T-cell (primary cell): ENCODE measurements at regions not wholly inside any gene's neighbourhood (a gene's known extent, or its start where the extent isn't known, plus 50 kb on each side); places are given as distances from the start of the nearest gene placed in this dataset.

ENCODE experiments used
- ATAC-seq, 4 experiments: fragments of 200-7000 bp in 3 of 4; fragments of 150-1000 bp in 1 of 4; cut with Tn5 transposase; replicated peaks in 1 of 4; 1 replicate in 3 of 4; 2 replicates in 1 of 4; pipeline ENCODE4 v1.10.0; 2021; ENCODE audit warnings: moderate library complexity in 3 of 4, mild to moderate bottlenecking in 2 of 4, moderate number of reproducible peaks in 1 of 4
- CTCF ChIA-PET, 2 donors: fragments of 300-600 bp; sonication (Branson Sonifier 250); formaldehyde crosslinking; loops; one replicate each; lab custom pipeline; 2022; ENCODE audit warnings: antibody characterized with exemption in 2 of 2; lab: Charles Lee
- POLR2A ChIA-PET, 2 donors: fragments of 300-600 bp; sonication (Branson Sonifier 250); formaldehyde crosslinking; loops; one replicate each; lab custom pipeline; 2022; ENCODE audit warnings: antibody characterized with exemption in 2 of 2; lab: Charles Lee
- DNase-seq, 35 experiments: peaks; one replicate each; pipeline versions ENCODE4 v3.0.0 to v3.0.0-alpha.2; 2013 to 2023
- H3K27ac ChIP-seq: one replicate; pipeline ENCODE4 v1.5.1; 2013; ENCODE audit warnings: low read length
- H3K27me3 ChIP-seq, 2 experiments: replicated peaks in 1 of 2; 1 replicate in 1 of 2; 2 replicates in 1 of 2; pipeline versions ENCODE4 v1.6.1 to v1.7.0; 2013; ENCODE audit warnings: low read length in 1 of 2, mixed read lengths in 1 of 2; ENCODE audit not compliant: control insufficient read depth in 2 of 2, insufficient read depth in 2 of 2; ENCODE audit errors: extremely low read depth in 1 of 2
- H3K36me3 ChIP-seq, 2 donors: 1 replicate in 1 of 2; 2 replicates in 1 of 2; pipeline versions ENCODE4 v1.6.1 to v1.7.0; 2013; ENCODE audit warnings: low read length in 1 of 2; ENCODE audit not compliant: control insufficient read depth in 2 of 2, insufficient read depth in 1 of 2; ENCODE audit errors: extremely low read depth in 1 of 2
- H3K4me1 ChIP-seq, 2 experiments: 1 replicate in 1 of 2; 2 replicates in 1 of 2; pipeline versions ENCODE4 v1.6.1 to v1.7.0; 2013; ENCODE audit warnings: low read length in 2 of 2, mixed read lengths in 1 of 2; ENCODE audit not compliant: insufficient read depth in 2 of 2, control insufficient read depth in 1 of 2; ENCODE audit errors: extremely low read depth in 1 of 2
- H3K4me3 ChIP-seq, 2 donors: 1 replicate in 1 of 2; 2 replicates in 1 of 2; pipeline versions ENCODE4 v1.5.1 to v1.7.0; 2013; ENCODE audit warnings: mild to moderate bottlenecking in 2 of 2, low read length in 1 of 2, moderate library complexity in 1 of 2; ENCODE audit not compliant: control insufficient read depth in 1 of 2; ENCODE audit errors: extremely low read depth in 1 of 2
- H3K9me3 ChIP-seq: 2 replicates; pipeline ENCODE4 v1.7.0; 2013
- H3K27ac Mint-ChIP-seq, 2 donors: one replicate each; pipeline ENCODE4 v1.8.0; 2020 to 2021; ENCODE audit warnings: mild to moderate bottlenecking in 2 of 2, mixed read lengths in 2 of 2
- H3K27me3 Mint-ChIP-seq, 2 donors: one replicate each; pipeline ENCODE4 v1.8.0; 2021 to 2022; ENCODE audit warnings: mixed read lengths in 2 of 2
- H3K36me3 Mint-ChIP-seq: one replicate; pipeline ENCODE4 v1.8.0; 2021; ENCODE audit warnings: mixed read lengths
- H3K4me1 Mint-ChIP-seq, 3 donors: one replicate each; pipeline ENCODE4 v1.8.0; 2020 to 2022; ENCODE audit warnings: mixed read lengths in 3 of 3, mild to moderate bottlenecking in 1 of 3
- H3K4me3 Mint-ChIP-seq, 3 donors: one replicate each; pipeline ENCODE4 v1.8.0; 2020 to 2022; ENCODE audit warnings: mild to moderate bottlenecking in 3 of 3, mixed read lengths in 3 of 3, moderate library complexity in 3 of 3
- H3K9me3 Mint-ChIP-seq, 3 donors: one replicate each; pipeline ENCODE4 v1.8.0; 2020 to 2022; ENCODE audit warnings: mixed read lengths in 3 of 3
- WGBS: methylation state at CpG from one replicate; pipeline ENCODE4 v1.1.5; 2013; ENCODE audit warnings: missing lambda C conversion rate; ENCODE audit not compliant: insufficient coverage; 5-methylcytosine and 5-hydroxymethylcytosine counted together

DNA sequence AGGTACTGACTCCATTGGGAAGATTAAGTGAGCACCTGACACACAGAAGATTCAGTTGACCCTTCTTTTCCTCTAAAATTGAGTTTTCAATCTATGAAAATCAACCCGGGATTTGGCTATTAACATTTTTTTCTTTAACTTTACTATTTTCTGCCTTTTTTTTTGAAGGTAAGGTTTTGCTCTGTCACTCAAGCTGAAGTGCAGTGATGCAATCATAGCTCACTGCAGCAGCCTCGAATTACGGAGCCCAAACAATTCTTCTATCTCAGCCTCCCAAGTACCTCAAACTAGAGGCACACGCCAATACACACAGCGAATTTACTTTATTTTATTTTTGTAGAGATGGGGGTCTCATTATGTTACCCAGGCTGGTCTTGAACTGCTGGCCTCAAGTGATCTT lies 1029.5 kb downstream of the MCTP2 start:
- Mint-ChIP-seq H3K9me3 (no peaks in the 10 kb centered on the region), H3K27ac (no peak overlapping the region), H3K36me3 (no peaks in the 10 kb centered on the region), H3K4me1 (peaks cover 2 to 6% (median 3%) of the 10 kb centered on the region in 3 donors), H3K4me3 (no peak overlapping the region), H3K27me3 (peaks cover 31 to 38% of the 10 kb centered on the region in 2 donors)
- no CpG with 5 or more reads among the region's 5 CpGs for WGBS
- ChIA-PET CTCF (interaction anchor here in 1 of 2 donors (0.5 kb wide), 1 partner anchor 17 kb away, joined by 3 read pairs; no protein-coding TSS in a partner anchor), POLR2A (no interaction called here)
- no peak overlapping the region for H3K4me3 ChIP-seq
- DNase-seq (no peak), ATAC-seq (no peak)
- no peaks in the 10 kb centered on the region for H3K9me3 ChIP-seq
- H3K27me3 ChIP-seq, result peaks cover 3 to 6% of the 10 kb centered on the region in 2 experiments
- no peak overlapping the region for H3K27ac ChIP-seq
- H3K4me1 ChIP-seq, result no peaks in the 10 kb centered on the region
- no peaks in the 10 kb centered on the region for H3K36me3 ChIP-seq

GRCh38 chr15:95261546-95261945 lies 1030.2 kb downstream of the MCTP2 start:
- Mint-ChIP-seq H3K4me3 (no peak overlapping the region), H3K4me1 (peaks cover 2 to 6% (median 3%) of the 10 kb centered on the region in 3 donors), H3K27ac (no peak overlapping the region), H3K27me3 (peaks cover 31 to 36% of the 10 kb centered on the region in 2 donors), H3K9me3 (no peaks in the 10 kb centered on the region), H3K36me3 (no peaks in the 10 kb centered on the region)
- POLR2A ChIA-PET, result no interaction called here
- Histone ChIP-seq H3K27ac (no peak overlapping the region), H3K9me3 (no peaks in the 10 kb centered on the region), H3K4me1 (no peaks in the 10 kb centered on the region), H3K36me3 (no peaks in the 10 kb centered on the region), H3K27me3 (peaks cover 2 to 3% of the 10 kb centered on the region in 2 experiments), H3K4me3 (no peak overlapping the region)
- 40% methylated on average over 1 of the region's 3 CpGs for WGBS
- ATAC-seq (no peak), DNase-seq (no peak)
- CTCF ChIA-PET, result no interaction called here

- Histone ChIP-seq H3K27me3 (peaks cover 2 to 3% of the 10 kb centered on the region in 2 experiments), H3K36me3 (no peaks in the 10 kb centered on the region), H3K9me3 (no peaks in the 10 kb centered on the region), H3K4me3 (no peak overlapping the region), H3K27ac (no peak overlapping the region), H3K4me1 (no peaks in the 10 kb centered on the region)
- H3K4me1 Mint-ChIP-seq, result peaks cover 2 to 6% (median 3%) of the 10 kb centered on the region in 3 donors
- no peaks in the 10 kb centered on the region for H3K36me3 Mint-ChIP-seq
- ChIA-PET POLR2A (no interaction called here), CTCF (interaction anchor here in 1 of 2 donors (0.6 kb wide), 1 partner anchor 607 kb away, joined by 4 read pairs; no protein-coding TSS in a partner anchor)
- H3K27ac Mint-ChIP-seq, result no peak overlapping the region
- no peak for DNase-seq
- no peaks in the 10 kb centered on the region for H3K9me3 Mint-ChIP-seq
- H3K27me3 Mint-ChIP-seq, result peaks cover 29 to 32% of the 10 kb centered on the region in 2 donors
- WGBS, result 100% methylated on average over 1 of the region's 6 CpGs
- ATAC-seq, result no peak
- no peak overlapping the region for H3K4me3 Mint-ChIP-seq
Observed at GRCh38 chr15:95261968-95262367, 1030.6 kb downstream of the MCTP2 start.

- Histone ChIP-seq H3K9me3 (no peaks in the 10 kb centered on the region), H3K4me3 (no peak overlapping the region), H3K27ac (no peak overlapping the region), H3K36me3 (no peaks in the 10 kb centered on the region), H3K27me3 (peaks cover 2 to 3% of the 10 kb centered on the region in 2 experiments), H3K4me1 (no peaks in the 10 kb centered on the region)
- no peaks in the 10 kb centered on the region for H3K9me3 Mint-ChIP-seq
- CTCF ChIA-PET, result no interaction called here
- H3K27me3 Mint-ChIP-seq, result peaks cover 27 to 28% of the 10 kb centered on the region in 2 donors
- no peak for DNase-seq
- no CpG with 5 or more reads among the region's 6 CpGs for WGBS
- no peak overlapping the region for H3K27ac Mint-ChIP-seq
- H3K4me1 Mint-ChIP-seq, result peaks cover 2 to 6% (median 3%) of the 10 kb centered on the region in 3 donors
- no peak overlapping the region for H3K4me3 Mint-ChIP-seq
- no peak for ATAC-seq
- POLR2A ChIA-PET, result no interaction called here
- no peaks in the 10 kb centered on the region for H3K36me3 Mint-ChIP-seq
Observed at GRCh38 chr15:95262866-95263564, 1031.7 kb downstream of the MCTP2 start.

DNA sequence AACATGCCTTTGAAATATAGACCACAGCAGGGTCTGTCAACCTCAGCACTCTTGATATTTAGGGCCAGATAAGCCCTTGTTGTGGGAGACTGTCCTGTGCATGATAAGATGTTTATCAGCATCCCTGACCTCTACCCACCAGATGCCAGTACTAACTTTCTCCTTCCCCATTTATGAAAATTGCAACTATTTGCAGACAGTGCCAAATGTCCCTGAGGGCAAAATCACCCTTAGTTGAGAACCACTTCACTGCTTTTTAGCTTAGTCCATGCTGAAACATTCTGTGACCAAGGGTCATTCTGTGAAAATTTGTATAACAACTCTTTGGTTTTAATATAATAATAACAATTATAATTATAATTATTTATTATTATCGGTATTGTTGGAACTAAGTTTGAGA lies 1032.4 kb downstream of the MCTP2 start:
- ChIA-PET CTCF (no interaction called here), POLR2A (no interaction called here)
- Histone ChIP-seq H3K4me1 (no peaks in the 10 kb centered on the region), H3K36me3 (no peaks in the 10 kb centered on the region), H3K4me3 (no peak overlapping the region), H3K9me3 (no peaks in the 10 kb centered on the region), H3K27me3 (peaks cover 2 to 3% of the 10 kb centered on the region in 2 experiments), H3K27ac (no peak overlapping the region)
- Mint-ChIP-seq H3K4me1 (peaks cover 2 to 6% (median 3%) of the 10 kb centered on the region in 3 donors), H3K9me3 (no peaks in the 10 kb centered on the region), H3K27ac (no peak overlapping the region), H3K4me3 (no peak overlapping the region), H3K36me3 (no peaks in the 10 kb centered on the region), H3K27me3 (peaks cover 26% of the 10 kb centered on the region in 2 donors)
- DNase-seq, result no peak
- ATAC-seq, result no peak
- no CpG with 5 or more reads among the region's 1 CpG for WGBS

- no peak for DNase-seq
- ChIA-PET CTCF (no interaction called here), POLR2A (no interaction called here)
- H3K4me3 Mint-ChIP-seq, result no peak overlapping the region
- Histone ChIP-seq H3K27ac (no peak overlapping the region), H3K4me3 (no peak overlapping the region), H3K4me1 (no peaks in the 10 kb centered on the region), H3K36me3 (no peaks in the 10 kb centered on the region), H3K27me3 (peaks cover 0 to 2% of the 10 kb centered on the region in 2 experiments), H3K9me3 (no peaks in the 10 kb centered on the region)
- no peaks in the 10 kb centered on the region for H3K9me3 Mint-ChIP-seq
- peaks cover 10 to 14% of the 10 kb centered on the region in 2 donors for H3K27me3 Mint-ChIP-seq
- no peaks in the 10 kb centered on the region for H3K36me3 Mint-ChIP-seq
- no peak overlapping the region for H3K27ac Mint-ChIP-seq
- WGBS, result no CpG with 5 or more reads among the region's 3 CpGs
- no peaks in the 10 kb centered on the region for H3K4me1 Mint-ChIP-seq
- ATAC-seq, result no peak
Observed at GRCh38 chr15:95265419-95265997, 1034.1 kb downstream of the MCTP2 start.
